Sigmoid colon (tissue), 4 donors: ENCODE measurements at regions not wholly inside any gene's neighbourhood (a gene's known extent, or its start where the extent isn't known, plus 50 kb on each side); places are given as distances from the start of the nearest gene placed in this dataset.

Experiments
- EP300 ChIP-seq, 4 donors: sonication (generic); formaldehyde crosslinking; IDR thresholded peaks; one replicate each; pipeline ENCODE4 v1.6.1; 2017; ENCODE audit warnings: antibody characterized with exemption in 4 of 4
- POLR2A ChIP-seq, 2 donors: fragments of 450-650 bp; IDR thresholded peaks; one replicate each; pipeline ENCODE4 v1.6.1; 2016; ENCODE audit warnings: antibody characterized with exemption in 2 of 2, mild to moderate bottlenecking in 2 of 2, moderate library complexity in 2 of 2
- POLR2AphosphoS5 ChIP-seq, 4 donors: sonication (generic); formaldehyde crosslinking; IDR thresholded peaks; one replicate each; pipeline ENCODE4 v1.6.1; 2017; ENCODE audit warnings: antibody characterized with exemption in 4 of 4
- TF ChIP-seq, protein P1 (sequence below), 4 experiments: fragments of 450-650 bp in 3 of 4; fragments of 200-600 bp in 1 of 4; IDR thresholded peaks; one replicate each; pipeline ENCODE4 v1.5.1; 2016 to 2019; ENCODE audit warnings: antibody characterized with exemption in 4 of 4, mild to moderate bottlenecking in 3 of 4, moderate library complexity in 2 of 4

DNA sequence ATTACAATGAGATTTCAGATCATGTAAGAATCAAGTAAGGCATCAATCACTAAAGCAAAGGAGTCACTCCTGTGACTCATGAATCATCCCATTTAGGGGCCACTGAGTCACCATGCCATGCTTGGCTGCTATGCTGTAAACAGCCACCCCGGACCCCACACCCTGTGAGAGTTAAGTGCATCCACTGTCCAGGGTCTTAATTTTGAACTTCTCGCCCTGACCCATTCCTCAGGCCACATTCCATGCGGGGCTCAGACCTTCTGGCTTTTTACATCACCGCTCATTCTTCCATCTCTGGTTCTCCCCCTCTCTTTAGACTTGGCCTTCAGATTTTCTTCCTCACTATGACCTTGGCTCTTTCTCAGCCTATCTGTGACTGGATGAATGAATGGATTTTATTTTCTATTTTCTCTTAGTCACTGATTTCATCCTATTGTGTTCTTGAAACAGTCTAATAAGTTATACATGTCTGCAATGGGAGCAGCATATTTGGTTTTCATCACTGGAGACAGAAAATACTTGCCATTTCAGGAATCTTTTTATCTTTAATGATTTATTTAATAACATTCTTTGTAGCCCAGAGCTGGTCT, 239.6 kb downstream of the SKIDA1 start:
- TF ChIP-seq POLR2A (IDR thresholded peaks at IDR 0.05) (no peak), POLR2AphosphoS5 (IDR thresholded peaks at IDR 0.05) (no peak), EP300 (IDR thresholded peaks at IDR 0.05) (no peak)
- TF ChIP-seq, protein P1, sequence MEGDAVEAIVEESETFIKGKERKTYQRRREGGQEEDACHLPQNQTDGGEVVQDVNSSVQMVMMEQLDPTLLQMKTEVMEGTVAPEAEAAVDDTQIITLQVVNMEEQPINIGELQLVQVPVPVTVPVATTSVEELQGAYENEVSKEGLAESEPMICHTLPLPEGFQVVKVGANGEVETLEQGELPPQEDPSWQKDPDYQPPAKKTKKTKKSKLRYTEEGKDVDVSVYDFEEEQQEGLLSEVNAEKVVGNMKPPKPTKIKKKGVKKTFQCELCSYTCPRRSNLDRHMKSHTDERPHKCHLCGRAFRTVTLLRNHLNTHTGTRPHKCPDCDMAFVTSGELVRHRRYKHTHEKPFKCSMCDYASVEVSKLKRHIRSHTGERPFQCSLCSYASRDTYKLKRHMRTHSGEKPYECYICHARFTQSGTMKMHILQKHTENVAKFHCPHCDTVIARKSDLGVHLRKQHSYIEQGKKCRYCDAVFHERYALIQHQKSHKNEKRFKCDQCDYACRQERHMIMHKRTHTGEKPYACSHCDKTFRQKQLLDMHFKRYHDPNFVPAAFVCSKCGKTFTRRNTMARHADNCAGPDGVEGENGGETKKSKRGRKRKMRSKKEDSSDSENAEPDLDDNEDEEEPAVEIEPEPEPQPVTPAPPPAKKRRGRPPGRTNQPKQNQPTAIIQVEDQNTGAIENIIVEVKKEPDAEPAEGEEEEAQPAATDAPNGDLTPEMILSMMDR (IDR thresholded peaks at IDR 0.05) = no peak
